Glutamatergic neuron (in vitro differentiated cells): ENCODE measurements at regions not wholly inside any gene's neighbourhood (a gene's known extent, or its start where the extent isn't known, plus 50 kb on each side); places are given as distances from the start of the nearest gene placed in this dataset.
A peak's percentile ranks its signal among the peaks of the same experiment; 100 is the strongest.
"Not testable (repeated sequence)": the region's sequence is repeated elsewhere in the genome, so short reads cannot be mapped to it uniquely, and the experiment has no call there.

Experiments
- DNase-seq: peaks from one replicate; pipeline ENCODE4 v3.0.0; 2022
- H3K27ac Mint-ChIP-seq: one replicate; pipeline ENCODE4 v1.8.0; 2020; ENCODE audit warnings: mild to moderate bottlenecking, mixed read lengths, inconsistent platforms; ENCODE audit not compliant: unreplicated experiment
- H3K27me3 Mint-ChIP-seq: one replicate; pipeline ENCODE4 v1.8.0; 2020; ENCODE audit warnings: mild to moderate bottlenecking, moderate library complexity, mixed read lengths, inconsistent platforms; ENCODE audit not compliant: unreplicated experiment
- H3K36me3 Mint-ChIP-seq: one replicate; pipeline ENCODE4 v1.8.0; 2020; ENCODE audit warnings: mild to moderate bottlenecking, mixed read lengths, inconsistent platforms; ENCODE audit not compliant: unreplicated experiment
- H3K4me1 Mint-ChIP-seq: one replicate; pipeline ENCODE4 v1.8.0; 2020; ENCODE audit warnings: mild to moderate bottlenecking, low read depth, mixed read lengths, inconsistent platforms; ENCODE audit not compliant: unreplicated experiment
- H3K4me3 Mint-ChIP-seq: one replicate; pipeline ENCODE4 v1.8.0; 2020; ENCODE audit warnings: mild to moderate bottlenecking, mixed read lengths, inconsistent platforms; ENCODE audit not compliant: unreplicated experiment
- H3K9me3 Mint-ChIP-seq: one replicate; pipeline ENCODE4 v1.8.0; 2020; ENCODE audit warnings: mild to moderate bottlenecking, moderate library complexity, mixed read lengths, inconsistent platforms; ENCODE audit not compliant: unreplicated experiment
- TF ChIP-seq, protein P1 (sequence below): fragments of 200-600 bp; sonication (generic); IDR thresholded peaks from one replicate; pipeline ENCODE4 v1.5.0; 2021; ENCODE audit not compliant: partially characterized antibody, unreplicated experiment

DNA sequence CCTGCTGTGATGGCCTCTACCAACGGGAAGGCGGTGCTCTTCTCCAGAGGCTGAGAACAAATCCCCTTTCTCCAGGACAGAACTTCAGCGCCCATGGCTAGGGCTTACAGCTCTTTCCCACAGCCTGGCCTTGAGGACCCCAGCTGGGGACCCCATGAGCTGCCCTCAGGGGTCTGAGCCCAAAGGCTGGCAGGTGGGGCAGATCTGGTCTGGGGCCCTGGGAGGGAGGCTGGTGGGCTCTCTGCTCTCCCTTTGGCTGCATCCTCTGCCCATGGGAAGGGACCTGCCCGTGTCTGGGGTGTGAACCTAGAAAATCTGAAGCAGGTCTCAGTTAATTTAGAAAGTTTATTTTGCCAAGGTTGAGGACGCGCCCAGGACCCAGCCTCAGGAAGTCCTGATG, 322.1 kb downstream of the ADGRD1 start:
- H3K4me1 Mint-ChIP-seq = peaks cover 3% of the 10 kb centered on the region
- H3K9me3 Mint-ChIP-seq = peaks cover 4% of the 10 kb centered on the region
- TF ChIP-seq, protein P1, sequence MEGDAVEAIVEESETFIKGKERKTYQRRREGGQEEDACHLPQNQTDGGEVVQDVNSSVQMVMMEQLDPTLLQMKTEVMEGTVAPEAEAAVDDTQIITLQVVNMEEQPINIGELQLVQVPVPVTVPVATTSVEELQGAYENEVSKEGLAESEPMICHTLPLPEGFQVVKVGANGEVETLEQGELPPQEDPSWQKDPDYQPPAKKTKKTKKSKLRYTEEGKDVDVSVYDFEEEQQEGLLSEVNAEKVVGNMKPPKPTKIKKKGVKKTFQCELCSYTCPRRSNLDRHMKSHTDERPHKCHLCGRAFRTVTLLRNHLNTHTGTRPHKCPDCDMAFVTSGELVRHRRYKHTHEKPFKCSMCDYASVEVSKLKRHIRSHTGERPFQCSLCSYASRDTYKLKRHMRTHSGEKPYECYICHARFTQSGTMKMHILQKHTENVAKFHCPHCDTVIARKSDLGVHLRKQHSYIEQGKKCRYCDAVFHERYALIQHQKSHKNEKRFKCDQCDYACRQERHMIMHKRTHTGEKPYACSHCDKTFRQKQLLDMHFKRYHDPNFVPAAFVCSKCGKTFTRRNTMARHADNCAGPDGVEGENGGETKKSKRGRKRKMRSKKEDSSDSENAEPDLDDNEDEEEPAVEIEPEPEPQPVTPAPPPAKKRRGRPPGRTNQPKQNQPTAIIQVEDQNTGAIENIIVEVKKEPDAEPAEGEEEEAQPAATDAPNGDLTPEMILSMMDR = no peak
- DNase-seq = no peak
- no peak overlapping the region for H3K27ac Mint-ChIP-seq
- peaks cover 8% of the 10 kb centered on the region for H3K27me3 Mint-ChIP-seq
- no peak overlapping the region for H3K4me3 Mint-ChIP-seq
- no peaks in the 10 kb centered on the region for H3K36me3 Mint-ChIP-seq

DNA sequence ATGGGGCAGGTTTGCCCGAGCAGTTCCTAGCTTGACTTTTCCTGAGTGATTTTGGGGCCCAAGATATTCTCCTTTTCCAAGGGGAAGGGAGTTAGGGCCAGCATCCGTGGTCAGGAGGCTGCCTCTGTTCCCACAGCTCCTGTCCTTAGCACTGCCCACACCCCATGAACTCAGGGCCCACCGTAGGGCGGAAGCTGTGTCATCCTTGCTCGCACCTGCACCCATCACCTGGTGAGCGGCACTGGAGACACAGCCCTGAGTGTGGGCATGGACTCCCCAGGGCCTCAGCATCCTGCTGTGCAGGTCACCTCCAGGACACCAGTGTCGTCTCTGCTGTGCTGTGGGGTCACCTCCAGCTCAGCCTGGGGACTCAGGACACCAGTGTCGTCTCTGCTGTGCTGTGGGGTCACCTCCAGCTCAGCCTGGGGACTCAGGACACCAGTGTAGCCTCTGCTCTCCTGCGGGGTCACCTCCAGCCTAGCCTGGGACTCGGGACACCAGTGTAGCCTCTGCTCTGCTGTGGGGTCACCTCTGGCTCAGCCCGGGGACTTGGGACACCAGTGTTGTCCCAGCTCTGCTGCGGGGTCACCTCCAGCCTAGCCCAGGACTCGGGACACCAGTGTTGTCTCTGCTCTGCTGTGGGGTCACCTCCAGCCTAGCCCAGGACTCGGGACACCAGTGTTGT, 322.9 kb downstream of the ADGRD1 start:
- Mint-ChIP-seq H3K27me3 (peaks cover 8% of the 10 kb centered on the region), H3K9me3 (peaks cover 4% of the 10 kb centered on the region), H3K36me3 (no peaks in the 10 kb centered on the region), H3K4me1 (peaks cover 3% of the 10 kb centered on the region), H3K27ac (no peak overlapping the region), H3K4me3 (no peak overlapping the region)
- TF ChIP-seq, protein P1 = no peak
- DNase-seq = no peak

DNA sequence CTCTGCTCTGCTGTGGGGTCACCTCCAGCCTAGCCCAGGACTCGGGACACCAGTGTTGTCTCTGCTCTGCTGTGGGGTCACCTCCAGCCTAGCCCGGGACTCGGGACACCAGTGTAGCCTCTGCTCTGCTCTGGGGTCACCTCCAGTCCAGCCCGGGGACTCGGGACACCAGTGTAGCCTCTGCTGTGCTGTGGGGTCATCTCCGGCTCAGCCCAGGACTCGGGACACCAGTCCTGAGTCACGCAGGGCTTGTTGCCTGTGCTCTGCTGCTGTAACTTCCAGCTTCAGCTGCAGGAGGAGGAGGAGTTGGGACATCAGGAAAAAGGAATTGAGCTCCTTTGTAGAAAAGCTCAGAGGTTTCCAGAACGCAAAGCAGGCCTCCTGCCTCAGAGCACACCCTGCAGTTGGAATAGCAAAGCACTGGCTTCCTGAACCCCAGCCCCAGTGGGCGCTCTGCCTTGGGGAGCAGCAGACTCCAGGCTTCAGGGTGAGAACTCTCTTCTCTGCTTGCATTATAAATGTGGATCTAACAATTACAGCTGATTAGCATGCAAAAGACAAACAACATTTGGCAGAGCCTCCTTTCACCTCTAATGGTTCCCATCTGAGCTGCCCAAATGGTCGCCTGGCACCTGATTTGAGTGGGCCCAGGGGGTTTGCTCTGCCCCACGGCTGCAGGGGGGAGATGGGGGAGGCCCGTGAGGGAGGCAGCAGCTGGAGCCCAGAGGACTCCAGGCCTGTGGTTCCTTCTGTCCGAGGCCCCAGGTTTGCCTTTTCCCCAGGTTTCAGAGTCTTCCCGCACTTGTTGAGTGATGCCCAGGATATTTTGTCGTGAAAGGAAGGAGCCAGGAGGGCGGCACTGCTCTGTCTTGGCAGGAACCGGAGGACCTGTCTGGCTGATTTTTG, 323.7 kb downstream of the ADGRD1 start:
- not testable (repeated sequence) for H3K9me3 Mint-ChIP-seq, H3K4me3 Mint-ChIP-seq, H3K27ac Mint-ChIP-seq, H3K36me3 Mint-ChIP-seq, DNase-seq, H3K27me3 Mint-ChIP-seq, H3K4me1 Mint-ChIP-seq

DNA sequence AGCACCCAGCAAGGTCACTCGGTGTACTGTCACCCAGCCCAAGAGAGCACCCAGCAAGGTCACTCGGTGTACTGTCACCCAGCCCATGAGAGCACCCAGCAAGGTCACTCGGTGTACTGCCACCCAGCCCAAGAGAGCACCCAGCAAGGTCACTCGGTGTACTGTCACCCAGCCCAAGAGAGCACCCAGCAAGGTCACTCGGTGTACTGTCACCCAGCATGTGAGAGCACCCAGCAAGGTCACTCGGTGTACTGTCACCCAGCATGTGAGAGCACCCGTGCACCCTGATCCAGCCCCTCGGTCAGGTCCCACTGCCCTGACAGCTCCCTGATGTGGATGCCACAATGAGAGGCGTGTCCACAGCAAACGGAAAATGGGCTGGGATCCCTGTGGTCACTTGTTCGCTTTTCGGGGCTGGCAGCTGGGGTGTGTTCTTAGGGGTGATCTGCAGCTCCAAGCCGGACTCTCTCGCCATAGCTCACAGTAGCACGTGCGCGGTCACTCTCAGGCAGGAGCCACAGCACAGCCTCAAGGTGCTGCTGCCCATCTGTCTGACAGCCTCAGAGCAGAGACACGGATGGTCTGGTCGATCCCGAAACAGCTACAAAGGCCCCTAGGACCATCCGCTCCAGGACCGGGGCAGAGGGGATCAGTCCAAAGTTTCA, 324.9 kb downstream of the ADGRD1 start:
- H3K27ac Mint-ChIP-seq, H3K4me1 Mint-ChIP-seq, H3K9me3 Mint-ChIP-seq, H3K36me3 Mint-ChIP-seq, H3K4me3 Mint-ChIP-seq: not testable (repeated sequence)
- H3K27me3 Mint-ChIP-seq = peaks cover 11% of the 10 kb centered on the region
- peak; percentile 12 for DNase-seq

DNA sequence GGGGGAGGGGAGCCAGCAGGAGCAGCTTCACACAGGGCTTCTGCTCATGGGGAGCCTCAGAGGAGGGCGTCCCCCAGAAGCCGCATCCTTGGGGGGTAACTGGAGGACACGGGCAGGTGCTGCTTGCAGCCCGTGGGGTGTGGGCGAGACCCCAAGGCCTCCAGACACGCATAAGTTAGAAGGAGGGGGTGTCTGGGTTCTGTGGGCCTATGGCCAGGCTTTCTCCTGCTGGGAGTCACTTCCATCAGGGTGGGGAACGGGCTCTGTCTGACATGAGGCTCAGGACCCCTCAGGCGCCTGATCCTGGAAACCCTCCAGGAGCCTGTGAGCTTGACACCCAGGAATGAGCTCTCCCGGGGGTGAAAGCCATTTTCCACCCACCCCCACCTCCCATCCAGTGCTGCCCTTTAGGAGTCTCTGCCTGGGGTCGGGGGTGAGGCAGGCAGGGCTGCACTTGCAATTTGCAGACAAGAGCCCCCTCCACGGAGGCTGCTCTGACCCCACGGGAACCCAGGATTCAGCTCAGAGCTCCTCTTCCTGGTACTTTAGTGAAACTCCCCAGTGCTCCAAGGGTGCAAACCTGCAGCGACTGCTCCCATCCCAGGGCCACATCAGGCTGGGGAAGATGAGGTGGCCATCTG, 325.7 kb downstream of the ADGRD1 start:
- TF ChIP-seq, protein P1 = no peak
- peaks cover 6% of the 10 kb centered on the region for H3K9me3 Mint-ChIP-seq
- DNase-seq = no peak
- peaks cover 12% of the 10 kb centered on the region for H3K27me3 Mint-ChIP-seq
- H3K36me3 Mint-ChIP-seq = no peaks in the 10 kb centered on the region
- H3K4me1 Mint-ChIP-seq = peaks cover 3% of the 10 kb centered on the region
- H3K4me3 Mint-ChIP-seq = peak overlapping the region; percentile 21
- H3K27ac Mint-ChIP-seq = peak overlapping the region; percentile 7
